DMS153 treated with DMSO at 0.1 percent for 48 hours (cell line): ENCODE measurements at regions not wholly inside any gene's neighbourhood (a gene's known extent, or its start where the extent isn't known, plus 50 kb on each side); places are given as distances from the start of the nearest gene placed in this dataset.

Experiments
- DNase-seq: peaks from one replicate; lab custom pipeline; 2025; ENCODE audit not compliant: unreplicated experiment; lab: John Stamatoyannopoulos, UW

- no peak for DNase-seq
Measured at GRCh38 chr12:65651060-65651459, 173.2 kb upstream of the HMGA2 start.

GRCh38 chr12:65653321-65653720 is 171.0 kb upstream of the HMGA2 start:
- DNase-seq = no peak

- no peak for DNase-seq
Measured at GRCh38 chr12:65653946-65654629, 170.2 kb upstream of the HMGA2 start.

- DNase-seq = no peak
Measured at GRCh38 chr12:65655074-65655493, 169.2 kb upstream of the HMGA2 start.

GRCh38 chr12:65656156-65656882 is 168.0 kb upstream of the HMGA2 start:
- no peak for DNase-seq

- no peak for DNase-seq
Measured at GRCh38 chr12:65656891-65657351, 167.4 kb upstream of the HMGA2 start.

- no peak for DNase-seq
Measured at GRCh38 chr12:65657635-65658034, 166.6 kb upstream of the HMGA2 start.

- no peak for DNase-seq
Measured at GRCh38 chr12:65658360-65658759, 165.9 kb upstream of the HMGA2 start.

GRCh38 chr12:65659681-65660080 is 164.6 kb upstream of the HMGA2 start:
- DNase-seq = no peak

GRCh38 chr12:65660096-65660495 is 164.2 kb upstream of the HMGA2 start:
- DNase-seq = no peak

- DNase-seq = no peak
Measured at GRCh38 chr12:65660836-65661235, 163.4 kb upstream of the HMGA2 start.

- no peak for DNase-seq
Measured at GRCh38 chr12:65662590-65662989, 161.7 kb upstream of the HMGA2 start.

- no peak for DNase-seq
Measured at GRCh38 chr12:65663097-65663496, 161.2 kb upstream of the HMGA2 start.

GRCh38 chr12:65663648-65664047 is 160.6 kb upstream of the HMGA2 start:
- no peak for DNase-seq

GRCh38 chr12:65664715-65665250 is 159.5 kb upstream of the HMGA2 start:
- DNase-seq = no peak

- no peak for DNase-seq
Measured at GRCh38 chr12:65665817-65666216, 158.5 kb upstream of the HMGA2 start.

GRCh38 chr12:65666876-65667275 is 157.4 kb upstream of the HMGA2 start:
- no peak for DNase-seq

- no peak for DNase-seq
Measured at GRCh38 chr12:65667932-65668331, 156.4 kb upstream of the HMGA2 start.

GRCh38 chr12:65668981-65669695 is 155.1 kb upstream of the HMGA2 start:
- no peak for DNase-seq

- no peak for DNase-seq
Measured at GRCh38 chr12:65670775-65671174, 153.5 kb upstream of the HMGA2 start.

GRCh38 chr12:65672441-65672840 is 151.8 kb upstream of the HMGA2 start:
- no peak for DNase-seq
